HepG2 (cell line): ENCODE measurements at regions not wholly inside any gene's neighbourhood (a gene's known extent, or its start where the extent isn't known, plus 50 kb on each side); places are given as distances from the start of the nearest gene placed in this dataset.
A peak's percentile ranks its signal among the peaks of the same experiment; 100 is the strongest.

Experiments used
- ATAC-seq: fragments of 200-7000 bp; cut with Tn5 transposase; 3 replicates; pipeline ENCODE4 v1.9.1; 2020; ENCODE audit warnings: mild to moderate bottlenecking, moderate library complexity
- BruUV-seq: library from RNA; stranded (reverse); fragments of 400-500 nt; replicated peaks from 2 replicates; lab custom pipeline; 2021; lab: Mats Ljungman, UMichigan
- CTCF ChIA-PET: fragments of 300-600 bp; formaldehyde crosslinking; extraction: SDS; loops from one replicate; lab custom pipeline; 2021; ENCODE audit warnings: low total read pairs, inconsistent platforms, low intra/inter-chr PET ratio; lab: Yijun Ruan, JAX
- POLR2A ChIA-PET: fragments of 350-600 bp; sonication (Branson Sonifier 250); formaldehyde crosslinking; loops from one replicate; lab custom pipeline; 2020; ENCODE audit warnings: antibody characterized with exemption, inconsistent platforms; lab: Yijun Ruan, JAX
- DNase-seq: peaks from one replicate; pipeline ENCODE4 v3.0.0-alpha.2; 2015; ENCODE audit warnings: low spot score
- FAIRE-seq: peaks from 3 replicates; lab custom pipeline; 2011; peaks lifted over from hg19 to GRCh38; lab: Jason Lieb, UNC
- H2AFZ ChIP-seq: one replicate; pipeline ENCODE4 v1.6.1; 2011; ENCODE audit warnings: low read length, inconsistent platforms
- H3K27ac ChIP-seq: fragments of 300-600 bp; 3 replicates; pipeline ENCODE4 v1.8.0; 2011; ENCODE audit warnings: mixed run types, mild to moderate bottlenecking, mixed read lengths, low read length, inconsistent platforms; ENCODE audit not compliant: insufficient read depth; ENCODE audit errors: extremely low read length
- H3K27me3 ChIP-seq, 2 experiments: fragments of 200-600 bp in 1 of 2; 2 replicates in 1 of 2; 3 replicates in 1 of 2; pipeline versions ENCODE4 v1.6.0 to v1.8.0; 2011; ENCODE audit warnings: low read length in 2 of 2, mild to moderate bottlenecking in 2 of 2, moderate library complexity in 2 of 2, inconsistent platforms in 1 of 2; ENCODE audit not compliant: insufficient read depth in 2 of 2, control insufficient read depth in 1 of 2
- H3K36me3 ChIP-seq, 2 experiments: fragments of 200-600 bp in 1 of 2; replicated peaks in 1 of 2; 2 replicates in 1 of 2; 3 replicates in 1 of 2; pipeline versions ENCODE4 v1.5.1 to v1.8.0; 2011; ENCODE audit warnings: low read length in 2 of 2, inconsistent platforms in 1 of 2; ENCODE audit not compliant: insufficient read depth in 2 of 2, control insufficient read depth in 1 of 2
- H3K4me1 ChIP-seq: 2 replicates; pipeline ENCODE4 v1.5.1; 2012; ENCODE audit warnings: low read length, inconsistent platforms; ENCODE audit not compliant: insufficient read depth
- H3K4me2 ChIP-seq: 2 replicates; pipeline ENCODE4 v1.6.0; 2011; ENCODE audit warnings: low read depth, low read length, inconsistent platforms
- H3K4me3 ChIP-seq, 3 experiments: fragments of 200-600 bp in 1 of 3; sonication (generic), shearing (Covaris generic) in 1 of 3; replicated peaks in 1 of 3; 2 replicates each; pipeline ENCODE4 v1.5.1; 2011 to 2016; ENCODE audit warnings: low read length in 3 of 3, inconsistent platforms in 2 of 3, low read depth in 2 of 3, mild to moderate bottlenecking in 2 of 3, control low read depth in 1 of 3, mixed read lengths in 1 of 3; ENCODE audit not compliant: insufficient read depth in 1 of 3
- H3K79me2 ChIP-seq: one replicate; pipeline ENCODE4 v1.6.1; 2011; ENCODE audit warnings: low read length, inconsistent platforms; ENCODE audit not compliant: insufficient read depth
- H3K9ac ChIP-seq: 2 replicates; pipeline ENCODE4 v1.6.0; 2011; ENCODE audit warnings: mild to moderate bottlenecking, low read depth, low read length, inconsistent platforms; ENCODE audit not compliant: insufficient read depth
- H3K9me3 ChIP-seq: 2 replicates; pipeline ENCODE4 v1.5.1; 2012; ENCODE audit warnings: mild to moderate bottlenecking, low read length
- H4K20me1 ChIP-seq: 2 replicates; pipeline ENCODE4 v1.6.0; 2011; ENCODE audit warnings: inconsistent platforms, mild to moderate bottlenecking, low read length, moderate library complexity; ENCODE audit not compliant: insufficient read depth
- ARNT2 ChIP-seq: sonication (generic); formaldehyde crosslinking; IDR thresholded peaks from 2 replicates; pipeline ENCODE4 v1.8.0; 2022; ENCODE audit warnings: mild to moderate bottlenecking, low read depth, missing genetic modification reagents, moderate library complexity
- ATF7 ChIP-seq, 2 experiments: fragments of 450-650 bp in 1 of 2; sonication (generic) in 1 of 2; formaldehyde crosslinking in 1 of 2; IDR thresholded peaks; 2 replicates each; pipeline versions ENCODE4 v1.4.0 to v1.6.1; 2016 to 2020; ENCODE audit warnings: antibody characterized with exemption in 1 of 2, mild to moderate bottlenecking in 1 of 2, missing genetic modification reagents in 1 of 2
- CREB1 ChIP-seq, 2 experiments: fragments of 450-650 bp in 1 of 2; IDR thresholded peaks; 2 replicates each; pipeline ENCODE4 v1.6.1; 2016 to 2017; ENCODE audit warnings: control low read depth in 1 of 2, mild to moderate bottlenecking in 1 of 2, missing compliant biosample characterization in 1 of 2, missing genetic modification characterization in 1 of 2
- ELF3 ChIP-seq: IDR thresholded peaks from 2 replicates; pipeline ENCODE4 v1.6.1; 2016; ENCODE audit warnings: missing genetic modification reagents, missing compliant biosample characterization
- FOSL1 ChIP-seq: sonication (generic); formaldehyde crosslinking; IDR thresholded peaks from 2 replicates; pipeline ENCODE4 v1.9.0; 2021; ENCODE audit warnings: missing genetic modification reagents, borderline replicate concordance
- KAT8 ChIP-seq: IDR thresholded peaks from 2 replicates; pipeline ENCODE4 v1.6.1; 2016; ENCODE audit warnings: missing genetic modification reagents, missing compliant biosample characterization
- PHB2 ChIP-seq: fragments of 450-650 bp; IDR thresholded peaks from 2 replicates; pipeline ENCODE4 v1.6.1; 2018; ENCODE audit not compliant: partially characterized antibody
- TSC22D2 ChIP-seq: sonication (generic); formaldehyde crosslinking; IDR thresholded peaks from 2 replicates; pipeline ENCODE4 v1.5.1; 2020; ENCODE audit warnings: missing genetic modification reagents, mild to moderate bottlenecking, borderline replicate concordance
- ZNF17 ChIP-seq: sonication (generic); formaldehyde crosslinking; IDR thresholded peaks from 2 replicates; pipeline ENCODE4 v1.5.0; 2020; ENCODE audit warnings: mild to moderate bottlenecking, missing genetic modification reagents
- ZNF281 ChIP-seq: sonication (generic); formaldehyde crosslinking; IDR thresholded peaks from 2 replicates; pipeline ENCODE4 v1.4.0; 2020; ENCODE audit warnings: missing genetic modification reagents, borderline replicate concordance
- ZNF501 ChIP-seq: sonication (generic); formaldehyde crosslinking; IDR thresholded peaks from 2 replicates; pipeline ENCODE4 v1.5.1; 2020; ENCODE audit warnings: mild to moderate bottlenecking, moderate library complexity, missing genetic modification reagents
- ZNF550 ChIP-seq: sonication (generic); formaldehyde crosslinking; IDR thresholded peaks from 2 replicates; pipeline ENCODE4 v1.4.0; 2020; ENCODE audit warnings: mild to moderate bottlenecking, missing genetic modification reagents, borderline replicate concordance
- WGBS: methylation state at CpG from one replicate; pipeline ENCODE4 v1.1.6; 2017; ENCODE audit warnings: low lambda C conversion rate; 5-methylcytosine and 5-hydroxymethylcytosine counted together
- in situ Hi-C: cut with HindIII; loops from 2 replicates; pipeline ENCODE4 v1.10.0; 2017; ENCODE audit warnings: low pct_unique_long_range_greater_than_20kb; ENCODE audit not compliant: extremely low pct_ligation_motif_present
- intact Hi-C: fragments of 100-400 bp; cut with micrococcal nuclease; formaldehyde crosslinking; loops from one replicate; pipeline ENCODE4 v1.10.0; 2022; ENCODE audit not compliant: unreplicated experiment

GRCh38 chr3:126270145-126270811 lies 86.9 kb downstream of the KLF15 start:
- 19% methylated on average over 8 of the region's 9 CpGs for WGBS
- no peak overlapping the region for H2AFZ ChIP-seq
- POLR2A ChIA-PET = no interaction called here

DNA sequence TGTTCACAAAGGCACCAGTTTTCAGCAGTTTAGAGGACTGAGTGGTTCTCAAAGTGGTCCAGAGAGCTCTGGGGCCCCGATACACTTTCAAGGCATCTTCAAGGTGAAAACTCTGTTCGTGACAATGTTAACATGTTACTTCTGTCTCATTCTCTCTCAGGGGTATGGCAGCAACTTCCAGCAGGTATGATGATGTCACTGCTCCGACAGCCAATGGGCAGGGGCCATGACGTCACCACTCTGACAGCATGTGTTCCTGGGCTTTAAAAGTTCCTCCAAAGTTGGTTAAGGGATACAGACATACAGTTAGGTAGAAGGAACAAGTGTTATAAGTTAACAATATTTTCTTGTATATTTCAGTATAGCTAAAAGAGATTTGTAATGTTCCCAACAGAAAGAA lies 87.9 kb downstream of the KLF15 start:
- no peak for FAIRE-seq
- in situ Hi-C loops = loop anchor here (5.0 kb wide), 1 partner anchor 88 kb away; the partner anchor contains the start of gene KLF15

More at GRCh38 chr3:126270145-126270811, 86.9 kb downstream of the KLF15 start:
- Histone ChIP-seq H3K79me2 (no peaks in the 10 kb centered on the region), H3K4me1 (peaks cover 37% of the 10 kb centered on the region), H3K9ac (no peak overlapping the region), H3K4me3 (no peak overlapping the region), H3K27ac (no peak overlapping the region), H4K20me1 (no peaks in the 10 kb centered on the region), H3K36me3 (no peaks in the 10 kb centered on the region), H3K9me3 (no peaks in the 10 kb centered on the region), H3K4me2 (no peak overlapping the region), H3K27me3 (peaks cover 2 to 10% of the 10 kb centered on the region in 2 experiments; a peak in 2 of 5 replicates)
- CTCF ChIA-PET = no interaction called here
- TF ChIP-seq ZNF17 (CRISPR knock-in tag) (no peak), PHB2 (no peak), KAT8 (no peak), FOSL1 (CRISPR knock-in tag) (no peak), ZNF501 (CRISPR knock-in tag) (no peak)
- DNase-seq = no peak
- FAIRE-seq = no peak
- no TSS peak for BruUV-seq
- in situ Hi-C loops = no loop called here
- no peak for ATAC-seq
- intact Hi-C loops = no loop called here

More for the DNA sequence above, 87.9 kb downstream of the KLF15 start:
- Histone ChIP-seq H2AFZ (no peak overlapping the region), H3K27me3 (peaks cover 2 to 6% of the 10 kb centered on the region in 2 experiments; a peak in 2 of 5 replicates), H3K9ac (no peak overlapping the region), H4K20me1 (no peaks in the 10 kb centered on the region), H3K4me1 (peaks cover 44% of the 10 kb centered on the region)
- no peak for DNase-seq
- ChIA-PET CTCF (no interaction called here), POLR2A (no interaction called here)
- BruUV-seq = no TSS peak
- TF ChIP-seq ZNF281 (CRISPR knock-in tag) (no peak), ARNT2 (CRISPR knock-in tag) (no peak), ELF3 (CRISPR knock-in tag) (no peak), ATF7 (IDR thresholded peaks at IDR 0.05) (peak; percentile 98), ATF7 (CRISPR knock-in tag; IDR thresholded peaks at IDR 0.05) (no peak), ZNF550 (CRISPR knock-in tag) (no peak), CREB1 (IDR thresholded peaks at IDR 0.05) (peak; percentile 97), CREB1 (CRISPR knock-in tag; IDR thresholded peaks at IDR 0.05) (peak; percentile 41; the same call in 1 of the 2 replicates), TSC22D2 (CRISPR knock-in tag) (no peak)
- TF ChIP-seq, all 625 proteins: peak for 2
- intact Hi-C loops = loop anchor here (5.0 kb wide), 1 partner anchor 73 kb away; no protein-coding TSS in a partner anchor
- Histone ChIP-seq H3K4me3 (no peak overlapping the region), H3K27ac (no peak overlapping the region), H3K4me2 (no peak overlapping the region), H3K79me2 (no peaks in the 10 kb centered on the region), H3K36me3 (no peaks in the 10 kb centered on the region), H3K9me3 (no peaks in the 10 kb centered on the region)
- ATAC-seq = no peak
- 20% methylated on average over 3 of the region's 4 CpGs for WGBS
